AG08396 (cell line): ENCODE measurements at regions not wholly inside any gene's neighbourhood (a gene's known extent, or its start where the extent isn't known, plus 50 kb on each side); places are given as distances from the start of the nearest gene placed in this dataset.

Experiments
- DNase-seq: peaks from one replicate; pipeline ENCODE4 v3.0.0; 2012; ENCODE audit warnings: low spot score, mixed read lengths

DNA sequence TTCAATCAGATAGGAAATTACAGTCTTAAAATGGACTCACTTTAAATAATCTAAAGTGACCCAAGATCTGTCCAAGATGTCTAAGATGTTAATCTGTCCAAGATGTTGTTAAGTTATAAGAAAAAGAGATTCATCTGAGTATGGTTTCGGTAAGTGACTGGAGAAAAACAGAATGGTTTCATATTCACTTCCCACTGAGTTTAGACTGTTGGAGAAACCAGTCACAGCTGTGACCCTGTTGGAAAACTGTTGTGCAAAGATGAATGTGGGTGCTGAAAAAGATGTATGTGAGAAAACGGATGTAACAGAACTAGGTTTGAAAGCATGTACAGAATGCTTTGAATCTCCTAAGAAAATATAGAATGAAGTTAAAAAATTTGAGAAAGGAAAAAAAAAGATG lies 325.9 kb downstream of the COL12A1 start:
- no peak for DNase-seq

DNA sequence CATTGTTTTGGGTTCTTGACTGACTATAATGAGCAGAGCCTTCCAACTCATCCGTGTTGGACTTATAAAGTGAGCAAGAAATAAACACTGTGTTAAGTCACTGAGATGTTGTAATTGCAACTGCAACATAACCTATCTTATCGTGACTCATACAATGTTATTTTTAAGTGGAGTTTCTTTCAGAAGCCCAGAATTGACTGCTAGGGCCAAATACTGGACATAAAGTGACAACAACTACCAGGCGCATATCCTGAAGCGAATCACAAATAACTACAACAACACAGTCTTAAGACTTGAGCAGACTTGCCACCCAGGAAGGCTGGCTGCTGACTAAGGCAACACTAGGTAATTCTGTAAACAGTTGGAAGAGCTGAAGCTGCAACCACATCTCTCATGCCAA lies 326.6 kb downstream of the COL12A1 start:
- DNase-seq = peak; percentile 38

GRCh38 chr6:74875193-74875592 lies 330.7 kb downstream of the COL12A1 start:
- DNase-seq = no peak

DNA sequence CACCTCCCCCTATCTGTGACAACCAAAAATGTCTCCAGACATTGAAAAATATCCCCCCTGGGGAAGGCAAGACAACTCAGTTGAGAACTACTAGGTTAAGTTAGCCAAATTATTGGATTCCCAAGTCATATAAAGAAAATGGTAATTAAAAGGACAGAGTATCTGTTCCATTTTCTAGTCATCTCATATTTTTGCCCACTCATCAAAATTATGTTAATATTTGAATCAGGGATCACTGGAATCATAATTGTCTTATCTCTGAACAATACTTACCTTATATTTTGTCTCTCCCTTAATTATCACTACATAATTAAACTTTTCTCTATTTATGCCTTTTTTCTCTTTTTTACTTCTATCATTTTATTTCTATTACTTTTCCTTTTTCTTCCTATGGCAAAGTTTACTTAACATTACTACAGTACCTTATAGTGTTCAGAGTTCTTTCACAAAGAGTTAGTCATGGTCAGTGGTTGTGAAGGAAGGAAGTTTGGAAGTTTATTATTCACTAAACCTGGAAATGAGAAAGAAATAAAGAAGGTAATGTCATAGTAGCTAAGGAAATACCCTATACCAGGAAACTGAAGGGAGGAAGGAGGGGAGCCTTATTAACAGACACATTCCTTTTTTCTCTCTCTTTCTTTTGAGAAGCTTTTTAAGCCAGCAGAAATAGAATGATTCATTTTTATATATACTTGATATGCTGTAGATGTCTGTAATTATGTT lies 332.9 kb downstream of the COL12A1 start:
- DNase-seq = no peak

DNA sequence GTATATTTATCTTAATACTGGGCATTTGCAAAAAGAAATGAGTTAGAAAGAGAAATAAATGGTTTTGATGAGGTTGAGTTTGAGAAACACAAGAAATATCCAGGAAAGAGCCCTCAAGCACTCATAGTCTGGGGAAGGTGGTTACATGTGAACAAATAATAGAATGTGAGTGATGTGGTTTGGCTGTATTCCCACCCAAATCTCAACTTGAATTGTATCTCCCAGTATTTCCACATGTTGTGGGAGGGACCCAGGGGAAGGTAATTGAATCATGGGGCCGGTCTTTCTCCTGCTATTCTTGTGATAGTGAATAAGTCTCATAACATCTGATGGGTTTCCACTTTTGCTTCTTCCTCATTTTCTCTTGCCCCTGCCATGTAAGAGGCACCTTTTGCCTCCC lies 334.1 kb downstream of the COL12A1 start:
- no peak for DNase-seq

- no peak for DNase-seq
Observed at GRCh38 chr6:74870403-74870802, 335.4 kb downstream of the COL12A1 start.

DNA sequence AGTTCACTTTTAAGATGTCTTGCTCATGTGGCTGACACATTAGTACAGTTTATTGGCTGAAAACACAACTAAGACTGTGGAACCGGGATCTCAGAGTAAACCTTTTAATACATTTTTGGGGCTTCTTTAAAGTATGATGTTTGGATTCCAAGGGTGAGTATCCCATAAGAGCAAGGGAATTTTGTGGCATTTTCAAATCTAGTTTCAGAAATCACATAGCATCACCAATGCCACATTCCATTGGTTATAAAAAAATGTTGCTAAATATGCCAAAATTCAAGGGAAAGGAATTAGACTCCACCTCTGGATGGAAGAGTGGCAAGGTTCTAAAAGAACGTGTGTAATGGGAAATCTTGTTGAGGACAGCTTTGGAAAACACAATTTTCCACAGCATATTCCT lies 338.6 kb downstream of the COL12A1 start:
- no peak for DNase-seq

- DNase-seq = no peak
Observed at GRCh38 chr6:74863968-74864367, 341.9 kb downstream of the COL12A1 start.

GRCh38 chr6:74860456-74860855 lies 345.4 kb downstream of the COL12A1 start:
- no peak for DNase-seq

DNA sequence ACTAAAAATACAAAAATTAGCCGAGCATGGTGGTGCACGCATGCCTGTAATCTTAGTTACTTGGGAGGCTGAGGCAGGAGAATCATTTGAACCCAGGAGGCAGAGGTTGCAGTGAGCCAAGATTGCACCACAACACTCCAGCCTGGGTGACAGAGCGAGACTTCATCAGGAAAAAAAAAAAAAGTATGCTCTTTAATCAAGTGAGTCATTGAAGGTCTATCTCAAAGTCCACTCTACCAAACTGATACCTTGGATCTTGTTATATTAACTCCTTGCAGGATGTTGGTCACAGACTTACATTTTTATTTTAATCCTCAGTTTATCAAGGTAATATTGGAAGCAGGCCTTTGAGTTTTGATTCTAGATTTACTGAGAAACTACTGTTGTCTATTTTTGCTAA lies 348.7 kb downstream of the COL12A1 start:
- no peak for DNase-seq

GRCh38 chr6:74853991-74854390 lies 351.9 kb downstream of the COL12A1 start:
- no peak for DNase-seq

DNA sequence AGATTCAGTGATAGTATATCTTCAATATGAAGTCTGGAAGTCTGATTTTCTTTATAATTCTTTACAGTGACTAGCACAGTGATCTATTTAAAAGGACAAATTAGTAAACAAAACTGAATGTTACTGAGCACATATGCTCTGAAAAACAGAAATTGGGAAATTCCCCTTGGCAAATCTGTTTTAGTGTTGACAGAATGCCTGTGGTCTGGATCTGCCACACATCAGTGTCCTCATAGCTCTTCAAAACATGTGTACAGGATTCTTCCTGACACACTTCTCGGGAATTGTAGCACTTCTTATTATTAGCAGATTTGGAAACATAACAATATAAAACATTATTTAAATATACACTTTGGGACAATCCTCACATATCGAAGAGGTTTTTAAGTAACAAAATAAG lies 354.3 kb downstream of the COL12A1 start:
- DNase-seq = peak; percentile 23

DNA sequence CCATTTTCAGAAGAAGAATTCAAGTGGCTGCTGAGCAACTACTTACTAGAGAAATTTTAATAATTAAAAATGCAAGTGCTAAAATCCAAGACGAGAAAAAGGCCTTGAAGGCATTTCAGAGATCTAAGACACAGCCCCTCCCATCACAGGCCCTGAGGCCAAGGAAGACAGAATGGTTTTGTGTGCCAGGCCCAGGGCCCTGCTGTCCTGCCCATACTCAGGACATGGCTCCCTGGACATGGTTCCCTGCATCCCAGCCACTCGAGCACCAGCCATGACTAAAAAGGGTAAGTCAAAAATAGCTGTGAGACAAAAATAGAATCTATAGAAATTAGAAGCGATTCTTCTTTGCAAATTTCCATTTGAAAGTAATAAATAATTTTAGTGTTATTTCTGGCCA lies 364.9 kb downstream of the COL12A1 start:
- DNase-seq = no peak

DNA sequence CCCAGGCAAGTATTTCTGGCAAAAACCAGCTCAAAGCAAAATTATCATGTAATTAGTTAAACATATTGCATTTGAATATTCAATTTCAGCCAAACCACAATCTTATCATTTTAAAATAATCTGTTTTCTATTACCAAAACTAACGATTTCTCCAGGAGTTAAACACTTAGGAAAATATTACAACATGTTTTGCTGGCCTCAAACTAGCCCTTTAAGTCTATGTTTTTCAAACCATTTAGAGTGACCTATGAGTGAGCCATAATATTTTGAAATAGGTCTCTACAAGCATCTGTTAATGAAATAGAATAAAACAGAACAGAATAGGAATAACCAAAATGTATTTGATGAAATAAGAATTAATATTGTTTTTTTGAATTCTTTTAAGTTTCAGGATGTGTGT lies 370.9 kb downstream of the COL12A1 start:
- DNase-seq = no peak

DNA sequence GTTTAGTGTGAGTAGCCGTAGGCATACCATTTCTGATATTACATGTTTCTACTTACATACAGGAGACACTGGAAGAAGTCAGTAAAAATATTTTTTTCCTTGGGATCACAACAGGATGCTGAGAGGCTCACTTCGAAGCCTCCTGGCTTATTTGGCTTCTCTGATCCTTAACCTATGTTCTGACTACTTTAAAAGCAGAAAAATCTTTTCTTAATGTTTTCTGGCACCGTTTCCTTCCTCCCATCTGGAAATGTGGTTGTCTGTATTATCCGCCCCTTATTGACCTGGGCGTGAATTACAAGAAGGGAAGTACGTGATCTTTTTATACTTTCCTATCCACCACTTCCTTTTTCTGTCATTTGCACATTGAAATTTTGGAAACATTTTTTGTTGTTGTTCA lies 379.6 kb downstream of the COL12A1 start:
- no peak for DNase-seq

- DNase-seq = no peak
Observed at GRCh38 chr6:74814440-74814839, 391.4 kb downstream of the COL12A1 start.

GRCh38 chr6:74807674-74808073 lies 398.2 kb downstream of the COL12A1 start:
- DNase-seq = no peak

GRCh38 chr6:74805916-74806696 lies 399.7 kb downstream of the COL12A1 start:
- no peak for DNase-seq

DNA sequence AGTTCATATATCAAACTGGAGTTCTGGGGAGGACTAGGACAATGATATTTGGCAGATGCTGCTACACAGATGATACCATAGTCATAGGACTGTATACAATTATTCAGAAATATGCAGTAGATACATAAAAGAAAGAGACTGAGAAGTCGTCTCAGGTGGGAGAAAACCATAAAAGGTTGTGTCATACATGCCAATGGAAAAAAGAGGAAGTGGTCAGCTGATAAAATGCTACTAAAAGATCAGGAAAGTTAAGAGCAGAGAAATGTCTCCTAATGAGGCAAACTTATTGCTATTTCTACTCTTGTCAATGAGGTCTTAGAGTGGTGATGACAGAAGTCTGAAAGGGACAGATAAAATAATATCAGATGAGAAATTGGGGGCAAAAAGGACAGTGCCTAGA lies 407.6 kb downstream of the COL12A1 start:
- DNase-seq = no peak

- no peak for DNase-seq
Observed at GRCh38 chr6:74785236-74785635, 420.6 kb downstream of the COL12A1 start.

DNA sequence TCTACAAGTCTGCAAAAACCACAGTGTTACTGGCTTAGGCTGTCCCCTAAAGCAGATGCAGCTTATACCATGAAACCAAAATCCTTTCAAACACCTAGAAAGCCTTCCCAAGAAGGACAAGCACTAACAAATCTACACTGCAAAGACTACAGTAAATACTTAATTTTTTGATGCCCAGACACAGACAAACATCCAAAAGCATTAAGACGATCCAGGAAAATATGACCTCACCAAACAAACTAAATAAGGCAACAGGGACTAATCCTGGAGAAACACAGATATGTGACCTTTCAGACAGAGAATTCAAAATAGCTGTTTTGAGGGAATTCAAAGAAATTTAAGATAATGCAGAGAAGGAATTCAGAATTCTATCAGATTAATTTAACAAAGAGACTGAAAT lies 423.5 kb downstream of the COL12A1 start:
- no peak for DNase-seq

GRCh38 chr6:74780831-74781230 lies 425.0 kb downstream of the COL12A1 start:
- DNase-seq = no peak

GRCh38 chr6:74768738-74769137 lies 437.1 kb downstream of the COL12A1 start:
- DNase-seq = no peak

DNA sequence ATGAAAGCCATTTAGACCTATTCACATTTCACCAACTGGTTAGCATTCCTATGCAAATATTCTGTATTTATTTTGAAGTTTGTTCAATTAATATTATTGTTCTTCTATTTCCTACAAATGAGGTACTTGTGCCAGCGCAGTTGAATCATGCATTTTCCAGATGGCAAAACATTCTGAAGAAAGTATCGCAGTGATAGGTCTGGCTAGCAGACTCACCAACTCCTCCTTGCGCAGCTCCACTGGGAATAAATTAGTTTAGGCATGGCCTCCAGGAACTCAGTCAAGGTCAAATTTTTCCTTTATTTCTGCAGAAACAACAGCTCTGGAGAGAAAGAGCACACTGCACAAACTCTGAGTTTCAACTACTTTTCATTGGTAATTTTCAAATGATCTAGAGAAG lies 437.7 kb downstream of the COL12A1 start:
- DNase-seq = no peak
